Fibroblast of peridontal ligament (primary cell): ENCODE measurements at regions not wholly inside any gene's neighbourhood (a gene's known extent, or its start where the extent isn't known, plus 50 kb on each side); places are given as distances from the start of the nearest gene placed in this dataset.
"Not testable (repeated sequence)": the region's sequence is repeated elsewhere in the genome, so short reads cannot be mapped to it uniquely, and the experiment has no call there.

Experiments used
- DNase-seq: peaks from one replicate; pipeline ENCODE4 v3.0.0-alpha.2; 2010; ENCODE audit errors: extremely low read depth

GRCh38 chrX:152079768-152080167 lies 58.6 kb downstream of the MAGEA10 start:
- DNase-seq = no peak

DNA sequence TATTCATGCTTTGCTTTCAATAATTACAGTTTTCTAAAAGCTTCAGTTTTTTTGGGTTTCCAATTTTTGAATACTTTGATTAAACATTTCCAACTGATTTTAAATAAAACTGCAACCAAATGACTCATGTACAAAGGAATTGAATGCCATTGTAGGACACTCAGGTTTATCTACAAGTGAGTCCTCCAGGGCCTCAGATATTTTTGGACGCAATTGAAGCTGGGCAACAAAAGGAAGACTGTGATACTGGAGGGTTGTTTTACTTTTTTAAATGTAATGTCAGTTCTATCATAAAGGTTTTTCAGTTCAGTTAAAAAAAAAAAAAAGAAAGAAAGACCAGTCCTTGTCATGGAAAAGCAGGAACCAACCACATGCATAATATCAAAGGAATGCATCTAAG lies 64.2 kb downstream of the MAGEA10 start:
- DNase-seq = no peak

- DNase-seq = peak; percentile 15
Measured at GRCh38 chrX:152072236-152072635, 66.1 kb downstream of the MAGEA10 start.

DNA sequence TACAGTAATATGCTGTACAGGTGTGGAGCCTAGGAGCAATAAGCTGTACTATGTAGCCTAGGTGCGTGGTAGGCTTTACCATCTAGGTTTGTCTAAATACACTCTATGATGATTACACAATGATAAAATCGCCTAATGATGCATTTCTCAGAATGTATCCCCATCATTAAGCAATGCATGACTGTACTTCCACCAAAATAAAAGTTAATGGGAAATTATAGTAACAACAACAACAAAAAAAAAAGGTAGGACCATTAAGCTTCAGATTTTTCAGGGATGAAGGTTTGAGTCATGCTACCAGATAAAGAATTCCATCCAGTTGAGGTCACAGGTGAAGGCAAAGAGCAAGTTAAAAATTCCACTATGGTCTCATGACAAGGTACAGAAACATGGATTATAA lies 68.2 kb downstream of the MAGEA10 start:
- no peak for DNase-seq

DNA sequence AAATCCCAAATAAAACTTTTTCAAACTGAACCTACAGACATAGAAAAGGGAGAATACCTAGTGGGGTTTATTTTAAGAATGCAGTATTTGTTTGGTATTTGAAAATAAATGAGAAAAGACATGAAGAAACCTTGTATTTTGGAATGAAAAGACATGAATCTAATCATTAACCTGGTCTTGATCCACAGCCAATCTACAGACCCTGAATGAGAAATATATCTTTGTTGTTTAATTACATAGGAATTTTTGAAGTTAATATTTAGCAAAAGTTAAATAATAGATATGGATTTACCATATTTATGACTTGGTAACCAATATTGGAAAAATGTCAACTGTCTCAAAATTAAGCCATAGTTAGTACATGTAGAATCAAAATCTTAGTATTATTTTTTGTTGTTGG lies 76.8 kb downstream of the MAGEA10 start:
- no peak for DNase-seq

GRCh38 chrX:152061083-152061482 lies 77.3 kb downstream of the MAGEA10 start:
- no peak for DNase-seq

DNA sequence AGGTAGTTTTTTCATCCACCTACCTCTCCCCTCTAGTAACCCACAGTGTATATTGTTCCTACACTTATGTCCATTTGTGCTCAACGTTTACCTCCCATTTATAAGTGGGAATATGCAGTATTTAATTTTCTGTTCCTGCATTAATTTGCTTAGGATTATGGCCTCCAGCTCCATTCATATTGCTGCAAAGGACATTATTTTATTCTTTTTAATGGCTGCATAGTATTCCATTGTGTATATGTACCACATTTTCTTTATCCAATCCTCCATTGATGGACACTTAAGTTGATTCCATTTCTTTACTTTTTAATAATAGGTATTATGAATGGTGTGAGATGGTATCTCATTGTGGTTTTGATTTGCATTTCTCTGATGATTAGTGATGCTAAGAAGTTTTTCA lies 76.1 kb upstream of the GABRE start:
- not testable (repeated sequence) for DNase-seq

DNA sequence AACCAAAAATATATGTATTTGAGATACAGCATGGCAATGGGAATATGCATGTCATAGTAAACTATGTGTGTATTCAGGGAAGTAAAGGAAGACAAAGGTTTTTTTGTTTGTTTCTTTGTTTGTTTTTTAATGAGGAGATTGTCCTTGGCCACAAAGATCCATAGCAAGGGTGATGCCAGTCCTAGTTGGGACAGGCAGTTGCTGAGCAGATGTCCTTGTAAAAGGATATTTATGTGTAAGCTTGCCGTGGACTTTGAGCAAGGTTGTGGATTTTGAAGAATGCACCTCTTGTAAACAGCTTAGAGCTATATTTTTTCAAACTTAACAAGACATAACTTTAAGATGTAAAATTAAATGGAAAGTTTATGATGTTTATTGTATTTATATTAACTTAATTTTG lies 69.9 kb upstream of the GABRE start:
- DNase-seq = no peak

- no peak for DNase-seq
Measured at GRCh38 chrX:152038804-152039203, 64.3 kb upstream of the GABRE start.

DNA sequence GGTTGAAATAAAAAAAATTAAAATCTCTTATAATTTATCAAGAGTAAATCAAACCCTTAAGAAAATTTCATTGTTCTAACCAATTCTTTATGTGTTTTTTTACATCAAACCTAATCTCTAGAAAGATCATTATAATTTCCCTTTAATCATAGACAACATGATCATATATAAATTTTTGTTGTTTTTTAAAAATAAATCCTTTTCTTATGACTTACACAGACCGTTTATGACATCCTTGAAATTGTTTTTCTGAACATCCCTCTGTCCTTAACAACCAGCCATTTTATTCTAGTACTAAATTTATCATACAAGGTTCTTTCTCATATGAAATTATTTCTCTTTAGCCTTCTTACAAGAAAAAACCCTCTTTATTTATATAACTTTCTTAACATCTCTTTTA lies 62.7 kb upstream of the GABRE start:
- no peak for DNase-seq

DNA sequence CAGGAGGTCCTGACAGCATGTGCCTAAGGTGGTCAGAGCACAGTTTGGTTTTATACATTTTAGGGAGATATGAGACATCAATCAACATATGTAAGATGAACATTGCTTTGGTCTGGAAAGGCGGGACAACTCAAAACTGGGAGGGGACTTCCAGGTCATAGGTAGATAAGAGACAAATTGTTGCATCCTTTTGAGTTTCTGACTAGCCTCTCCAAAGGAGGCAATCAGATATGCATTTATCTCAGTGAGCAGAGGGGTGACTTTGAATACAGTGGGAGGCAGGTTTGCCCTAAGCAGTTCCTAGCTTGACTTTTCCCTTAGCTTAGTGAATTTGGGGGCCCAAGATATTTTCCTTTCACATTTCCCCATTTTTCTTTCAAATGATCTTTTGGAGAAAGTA lies 56.9 kb upstream of the GABRE start:
- DNase-seq = not testable (repeated sequence)

- no peak for DNase-seq
Measured at GRCh38 chrX:152028579-152028978, 54.1 kb upstream of the GABRE start.

DNA sequence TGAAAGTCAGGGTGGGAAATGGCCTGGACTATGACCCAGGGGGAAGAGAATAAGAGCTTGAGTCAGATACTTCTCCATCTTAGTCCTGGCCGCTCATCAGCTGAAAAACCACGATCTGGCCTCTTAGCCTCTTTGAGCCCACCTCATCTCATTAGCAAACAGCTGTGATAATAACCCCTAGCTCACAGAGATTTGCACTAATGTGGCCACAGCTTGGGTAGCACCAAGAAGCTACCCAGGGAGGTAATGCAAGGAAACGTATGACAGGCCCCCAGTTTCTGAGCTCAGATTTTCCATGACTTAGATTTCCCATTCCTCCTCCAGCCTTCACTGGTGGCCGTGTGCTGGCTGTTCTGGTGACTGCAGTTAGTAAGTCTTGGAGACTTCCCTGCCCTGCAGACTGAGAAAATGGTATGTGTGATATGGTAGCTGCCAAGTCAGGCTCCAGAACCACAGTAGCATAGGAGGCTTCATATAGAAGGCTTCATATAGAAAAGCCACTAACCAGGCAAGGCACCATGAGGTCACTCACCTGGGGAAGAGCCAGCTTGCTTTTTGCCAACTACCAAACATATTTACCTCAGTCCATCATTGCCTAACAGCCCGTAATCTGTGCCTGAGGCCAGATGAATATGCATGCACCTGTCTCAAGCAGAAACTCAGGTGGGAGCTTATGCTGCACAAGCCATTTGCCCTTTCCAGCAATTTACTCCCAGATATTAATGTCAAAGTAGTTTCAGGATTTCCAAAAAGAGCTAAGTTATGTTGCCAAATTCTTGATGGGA lies 51.4 kb upstream of the GABRE start:
- no peak for DNase-seq

DNA sequence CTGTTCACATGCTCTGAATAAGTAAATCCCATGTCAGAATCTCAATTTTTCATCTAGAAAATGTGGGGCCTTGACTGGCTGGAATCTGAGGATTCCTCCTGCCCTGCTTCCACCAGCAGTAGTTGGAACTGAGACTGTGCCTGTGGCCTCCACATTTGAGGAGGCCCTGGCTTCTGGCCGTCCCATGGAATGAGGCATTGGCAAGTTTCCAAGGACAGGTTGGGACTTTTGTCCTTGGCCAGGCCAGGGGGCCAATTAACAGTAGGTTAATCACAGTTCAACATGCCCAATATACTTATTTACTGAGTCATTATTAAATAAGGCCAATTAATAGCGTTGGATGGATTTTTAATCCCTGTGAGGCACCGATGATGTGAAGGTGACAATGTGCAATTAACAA lies 50.2 kb upstream of the GABRE start:
- no peak for DNase-seq
